ENCODE measurements at regions not wholly inside any gene's neighbourhood (a gene's known extent, or its start where the extent isn't known, plus 50 kb on each side); places are given as distances from the start of the nearest gene placed in this dataset.

DNA sequence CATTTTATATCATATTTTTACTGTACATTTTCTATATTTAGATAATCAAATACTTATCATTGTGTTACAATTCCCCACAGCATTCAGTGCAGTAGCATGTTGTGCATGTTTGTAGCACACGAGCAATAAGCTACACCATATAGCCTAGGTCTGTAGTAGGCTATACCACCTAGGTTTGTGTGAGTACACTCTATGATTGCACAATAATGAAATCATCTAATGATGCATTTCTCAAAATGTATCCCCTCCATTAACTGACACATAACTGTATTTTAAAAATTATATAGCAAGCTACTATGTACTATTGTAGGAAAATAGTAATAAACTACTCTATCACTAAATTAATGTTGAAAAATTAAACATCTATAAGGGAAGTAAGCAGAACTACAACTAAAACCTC, 518.4 kb upstream of the PABPC4L start:
- BruUV-seq (replicated peaks) = no TSS peak
- intact Hi-C loops (cut with micrococcal nuclease) = no loop called here
- H3K4me1 ChIP-seq (ENCODE audit: insufficient read depth, low read length) = no peaks in the 10 kb centered on the region
- H3K27me3 ChIP-seq (ENCODE audit: low read length) = no peaks in the 10 kb centered on the region
- H2AFZ ChIP-seq (ENCODE audit: low read length) = no peak overlapping the region
- H3K79me2 ChIP-seq (ENCODE audit: low read length) = no peaks in the 10 kb centered on the region
- H4K20me1 ChIP-seq (ENCODE audit: low read length) = no peaks in the 10 kb centered on the region
- CTCF ChIA-PET = no interaction called here
- DNase-seq (no peak), ATAC-seq (no peak)
- no peak overlapping the region for H3K27ac ChIP-seq (ENCODE audit: low read length)
- H3F3A ChIP-seq (ENCODE audit: low read length, unreplicated experiment) = no peaks in the 10 kb centered on the region
- POLR2A ChIA-PET (ENCODE audit: unreplicated experiment) = no interaction called here
- no peak for TF ChIP-seq EZH2 (IDR thresholded peaks at IDR 0.05; ENCODE audit: low read length, unreplicated experiment)
- TF ChIP-seq EZH2phosphoT487 (IDR thresholded peaks at IDR 0.05; ENCODE audit: borderline replicate concordance, low read length) = no peak
- TF ChIP-seq, protein P1, sequence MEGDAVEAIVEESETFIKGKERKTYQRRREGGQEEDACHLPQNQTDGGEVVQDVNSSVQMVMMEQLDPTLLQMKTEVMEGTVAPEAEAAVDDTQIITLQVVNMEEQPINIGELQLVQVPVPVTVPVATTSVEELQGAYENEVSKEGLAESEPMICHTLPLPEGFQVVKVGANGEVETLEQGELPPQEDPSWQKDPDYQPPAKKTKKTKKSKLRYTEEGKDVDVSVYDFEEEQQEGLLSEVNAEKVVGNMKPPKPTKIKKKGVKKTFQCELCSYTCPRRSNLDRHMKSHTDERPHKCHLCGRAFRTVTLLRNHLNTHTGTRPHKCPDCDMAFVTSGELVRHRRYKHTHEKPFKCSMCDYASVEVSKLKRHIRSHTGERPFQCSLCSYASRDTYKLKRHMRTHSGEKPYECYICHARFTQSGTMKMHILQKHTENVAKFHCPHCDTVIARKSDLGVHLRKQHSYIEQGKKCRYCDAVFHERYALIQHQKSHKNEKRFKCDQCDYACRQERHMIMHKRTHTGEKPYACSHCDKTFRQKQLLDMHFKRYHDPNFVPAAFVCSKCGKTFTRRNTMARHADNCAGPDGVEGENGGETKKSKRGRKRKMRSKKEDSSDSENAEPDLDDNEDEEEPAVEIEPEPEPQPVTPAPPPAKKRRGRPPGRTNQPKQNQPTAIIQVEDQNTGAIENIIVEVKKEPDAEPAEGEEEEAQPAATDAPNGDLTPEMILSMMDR (conservative IDR thresholded peaks at IDR 0.05; ENCODE audit: low read depth, low read length) = no peak
- H3K9me3 ChIP-seq (ENCODE audit: low read length) = no peaks in the 10 kb centered on the region
- no peaks in the 10 kb centered on the region for H3K9me2 ChIP-seq (replicated peaks; ENCODE audit: low read length)
- H3K4me2 ChIP-seq (ENCODE audit: low read length) = no peak overlapping the region
- no peaks in the 10 kb centered on the region for H3K36me3 ChIP-seq (ENCODE audit: low read depth, low read length)
- no peak overlapping the region for H3K9ac ChIP-seq (ENCODE audit: low read length)
- no peak overlapping the region for H3K4me3 ChIP-seq (ENCODE audit: low read length)

DNA sequence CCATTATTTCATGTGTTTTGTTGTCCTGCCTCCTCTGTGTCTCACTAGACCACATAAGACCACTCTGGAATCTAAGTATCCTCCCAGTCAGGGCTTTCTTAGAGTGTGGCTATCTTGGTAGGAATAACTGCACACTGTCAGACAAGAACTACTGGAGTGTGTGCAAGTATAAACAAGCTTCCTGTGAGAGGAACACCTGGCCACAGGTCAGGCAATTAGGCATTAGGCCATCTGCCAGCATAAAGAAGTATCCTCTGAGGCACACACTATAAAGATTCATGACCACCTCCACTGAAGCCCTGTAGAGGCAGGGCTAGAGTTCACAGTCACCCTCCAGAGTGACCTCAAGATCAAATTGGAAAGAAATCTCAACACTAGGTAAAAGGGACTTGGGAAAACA, 507.0 kb upstream of the PABPC4L start:
- Histone ChIP-seq H3K4me1 (ENCODE audit: insufficient read depth, low read length) (no peaks in the 10 kb centered on the region), H3K36me3 (ENCODE audit: low read depth, low read length) (no peaks in the 10 kb centered on the region), H3K9ac (ENCODE audit: low read length) (no peak overlapping the region), H2AFZ (ENCODE audit: low read length) (no peak overlapping the region), H3K79me2 (ENCODE audit: low read length) (no peaks in the 10 kb centered on the region), H3K4me3 (ENCODE audit: low read length) (no peak overlapping the region), H4K20me1 (ENCODE audit: low read length) (no peaks in the 10 kb centered on the region), H3K4me2 (ENCODE audit: low read length) (no peak overlapping the region), H3K27me3 (ENCODE audit: low read length) (no peaks in the 10 kb centered on the region), H3K9me2 (replicated peaks; ENCODE audit: low read length) (no peaks in the 10 kb centered on the region), H3F3A (ENCODE audit: low read length, unreplicated experiment) (no peaks in the 10 kb centered on the region), H3K27ac (ENCODE audit: low read length) (no peak overlapping the region), H3K9me3 (ENCODE audit: low read length) (no peaks in the 10 kb centered on the region)
- no peak for ATAC-seq
- intact Hi-C loops (cut with micrococcal nuclease) = no loop called here
- TF ChIP-seq EZH2 (IDR thresholded peaks at IDR 0.05; ENCODE audit: low read length, unreplicated experiment) = no peak
- no peak for DNase-seq
- no TSS peak for BruUV-seq (replicated peaks)
- ChIA-PET POLR2A (ENCODE audit: unreplicated experiment) (no interaction called here), CTCF (no interaction called here)

DNA sequence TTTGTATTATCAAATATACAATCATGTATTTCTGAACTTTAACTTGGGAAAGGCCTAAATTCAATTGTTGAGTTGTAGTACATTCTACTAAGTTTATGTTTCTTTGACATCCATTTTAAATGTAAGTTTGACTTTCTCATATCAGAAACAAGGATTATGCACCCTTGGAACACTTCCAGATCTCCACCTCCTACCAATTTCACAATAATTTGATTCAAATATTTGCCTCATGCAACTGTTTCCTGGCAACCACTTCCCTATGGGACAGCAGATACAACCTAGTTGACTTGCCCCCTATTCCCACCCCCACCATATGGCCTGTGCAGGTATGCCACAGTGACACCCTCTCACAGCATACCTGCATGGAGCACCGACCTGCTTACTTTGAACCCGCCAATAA, 506.4 kb upstream of the PABPC4L start:
- H3K27ac ChIP-seq (ENCODE audit: low read length) = no peak overlapping the region
- H3K9ac ChIP-seq (ENCODE audit: low read length) = no peak overlapping the region
- DNase-seq (no peak), ATAC-seq (no peak)
- no peak overlapping the region for H3K4me2 ChIP-seq (ENCODE audit: low read length)
- H3K36me3 ChIP-seq (ENCODE audit: low read depth, low read length) = no peaks in the 10 kb centered on the region
- intact Hi-C loops (cut with micrococcal nuclease) = no loop called here
- ChIA-PET POLR2A (ENCODE audit: unreplicated experiment) (no interaction called here), CTCF (no interaction called here)
- H3K9me3 ChIP-seq (ENCODE audit: low read length) = no peaks in the 10 kb centered on the region
- H3K4me3 ChIP-seq (ENCODE audit: low read length) = no peak overlapping the region
- no TSS peak for BruUV-seq (replicated peaks)
- H3K9me2 ChIP-seq (replicated peaks; ENCODE audit: low read length) = no peaks in the 10 kb centered on the region
- no peaks in the 10 kb centered on the region for H3K4me1 ChIP-seq (ENCODE audit: insufficient read depth, low read length)
- H3K27me3 ChIP-seq (ENCODE audit: low read length) = no peaks in the 10 kb centered on the region
- no peaks in the 10 kb centered on the region for H3K79me2 ChIP-seq (ENCODE audit: low read length)
- no peaks in the 10 kb centered on the region for H4K20me1 ChIP-seq (ENCODE audit: low read length)
- H3F3A ChIP-seq (ENCODE audit: low read length, unreplicated experiment) = no peaks in the 10 kb centered on the region
- TF ChIP-seq EZH2 (IDR thresholded peaks at IDR 0.05; ENCODE audit: low read length, unreplicated experiment) = no peak
- TF ChIP-seq, protein P1 (conservative IDR thresholded peaks at IDR 0.05; ENCODE audit: low read depth, low read length) = no peak
- no peak for TF ChIP-seq EZH2phosphoT487 (IDR thresholded peaks at IDR 0.05; ENCODE audit: borderline replicate concordance, low read length)
- H2AFZ ChIP-seq (ENCODE audit: low read length) = no peak overlapping the region

All from PC-3 (cell line).